ENCODE measurements at regions not wholly inside any gene's neighbourhood (a gene's known extent, or its start where the extent isn't known, plus 50 kb on each side); places are given as distances from the start of the nearest gene placed in this dataset.
"Not testable (repeated sequence)": the region's sequence is repeated elsewhere in the genome, so short reads cannot be mapped to it uniquely, and the experiment has no call there.

- DNase-seq (ENCODE audit: low read depth): no peak
Observed at GRCh38 chr9:745761-746380, 95.6 kb upstream of the DMRT1 start.

- DNase-seq (ENCODE audit: low read depth): no peak
Observed at GRCh38 chr9:746661-747434, 94.6 kb upstream of the DMRT1 start.

- no peak for DNase-seq (ENCODE audit: low read depth)
Observed at GRCh38 chr9:747567-747966, 93.9 kb upstream of the DMRT1 start.

GRCh38 chr9:748861-749497 is 92.5 kb upstream of the DMRT1 start:
- no peak for DNase-seq (ENCODE audit: low read depth)

- no peak for DNase-seq (ENCODE audit: low read depth)
Observed at GRCh38 chr9:749716-750115, 91.8 kb upstream of the DMRT1 start.

- DNase-seq (ENCODE audit: low read depth): no peak
Observed at GRCh38 chr9:750249-750967, 91.1 kb upstream of the DMRT1 start.

- no peak for DNase-seq (ENCODE audit: low read depth)
Observed at GRCh38 chr9:751137-752051, 90.1 kb upstream of the DMRT1 start.

- no peak for DNase-seq (ENCODE audit: low read depth)
Observed at GRCh38 chr9:752201-752600, 89.3 kb upstream of the DMRT1 start.

GRCh38 chr9:752681-753200 is 88.8 kb upstream of the DMRT1 start:
- DNase-seq (ENCODE audit: low read depth): no peak

- DNase-seq (ENCODE audit: low read depth): not testable (repeated sequence)
Observed at GRCh38 chr9:753734-754133, 87.8 kb upstream of the DMRT1 start.

- no peak for DNase-seq (ENCODE audit: low read depth)
Observed at GRCh38 chr9:754150-754931, 87.2 kb upstream of the DMRT1 start.

GRCh38 chr9:755454-756381 is 85.8 kb upstream of the DMRT1 start:
- no peak for DNase-seq (ENCODE audit: low read depth)

- DNase-seq (ENCODE audit: low read depth): no peak
Observed at GRCh38 chr9:757246-757881, 84.1 kb upstream of the DMRT1 start.

GRCh38 chr9:758146-758545 is 83.4 kb upstream of the DMRT1 start:
- DNase-seq (ENCODE audit: low read depth): no peak

- no peak for DNase-seq (ENCODE audit: low read depth)
Observed at GRCh38 chr9:759541-759940, 82.0 kb upstream of the DMRT1 start.

GRCh38 chr9:759983-760736 is 81.3 kb upstream of the DMRT1 start:
- DNase-seq (ENCODE audit: low read depth): no peak

- DNase-seq (ENCODE audit: low read depth): no peak
Observed at GRCh38 chr9:761176-761792, 80.2 kb upstream of the DMRT1 start.
